HG02588 (cell line): ENCODE measurements at regions not wholly inside any gene's neighbourhood (a gene's known extent, or its start where the extent isn't known, plus 50 kb on each side); places are given as distances from the start of the nearest gene placed in this dataset.
"Not testable (repeated sequence)": the region's sequence is repeated elsewhere in the genome, so short reads cannot be mapped to it uniquely, and the experiment has no call there.

Experiments
- ATAC-seq: cut with Tn5 transposase; IDR thresholded peaks from one replicate; pipeline ENCODE4 v1.9.1; 2021; ENCODE audit warnings: mild to moderate bottlenecking, moderate library complexity; ENCODE audit not compliant: unreplicated experiment

DNA sequence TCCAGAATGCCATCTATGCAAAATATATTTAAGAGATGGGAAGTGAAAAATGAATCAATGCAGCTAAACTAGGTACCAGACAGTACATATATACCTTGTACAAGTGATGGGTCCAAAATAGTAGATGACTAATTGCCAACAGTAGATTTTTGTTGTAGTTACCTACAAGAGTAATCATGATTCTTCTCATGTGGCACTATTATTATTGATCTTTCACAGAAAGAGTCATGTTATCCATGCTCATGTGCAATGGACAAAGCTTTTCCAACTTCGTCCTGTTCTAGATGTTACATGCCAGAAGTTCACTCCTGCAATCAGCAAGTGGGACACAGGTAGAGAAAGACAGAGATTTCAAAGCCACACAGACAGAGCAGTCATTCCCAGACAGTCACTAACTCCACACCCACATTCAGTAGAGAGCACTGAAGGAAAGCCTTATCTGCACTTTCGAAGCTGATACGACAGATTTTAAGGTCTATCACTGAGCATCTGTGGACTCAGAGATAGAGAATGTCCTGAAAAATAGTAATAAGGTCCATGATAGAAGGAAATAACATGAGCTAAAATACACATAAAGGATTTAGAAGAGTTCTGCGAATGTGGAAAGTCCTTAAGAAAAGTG, 101.6 kb upstream of the ITPRID2 start:
- ATAC-seq, result peak; percentile 52

- peak; percentile 95 for ATAC-seq
Observed at GRCh38 chr2:181790716-181791649, 100.5 kb upstream of the ITPRID2 start.

DNA sequence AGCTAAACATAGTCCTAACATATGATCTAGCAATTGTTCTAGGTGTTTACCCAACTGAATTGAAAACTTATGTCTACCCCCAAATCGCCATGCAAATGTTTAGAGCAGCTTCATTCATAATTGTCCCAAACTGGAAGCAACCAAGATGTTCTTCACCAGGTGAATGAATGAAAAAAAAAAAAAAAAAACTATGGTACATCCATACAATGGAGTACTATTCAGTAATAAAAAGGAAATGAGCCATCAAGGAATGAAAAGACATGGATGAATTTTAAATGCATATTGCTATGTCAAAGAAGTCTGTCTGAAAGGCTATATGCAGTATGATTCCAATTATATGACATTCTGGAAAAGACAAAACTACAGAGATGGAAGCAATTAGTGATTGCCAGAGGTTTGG, 98.6 kb upstream of the ITPRID2 start:
- ATAC-seq, result no peak

- ATAC-seq, result no peak
Observed at GRCh38 chr2:181798022-181798421, 93.5 kb upstream of the ITPRID2 start.

DNA sequence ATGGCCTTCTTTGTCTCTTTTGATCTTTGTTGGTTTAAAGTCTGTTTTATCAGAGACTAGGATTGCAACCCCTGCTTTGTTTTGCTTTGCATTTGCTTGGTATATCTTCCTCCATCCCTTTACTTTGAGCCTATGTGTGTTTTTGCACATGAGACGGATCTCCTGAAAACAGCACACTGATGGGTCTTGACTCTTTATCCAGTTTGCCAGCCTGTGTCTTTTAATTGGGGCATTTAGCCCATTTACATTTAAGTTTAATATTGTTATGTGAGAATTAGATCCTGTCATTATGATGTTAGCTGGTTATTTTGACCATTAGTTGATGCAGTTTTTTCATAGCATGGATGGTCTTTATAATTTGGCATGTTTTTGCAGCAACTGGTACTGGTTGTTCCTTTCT, 89.2 kb upstream of the ITPRID2 start:
- ATAC-seq, result not testable (repeated sequence)

DNA sequence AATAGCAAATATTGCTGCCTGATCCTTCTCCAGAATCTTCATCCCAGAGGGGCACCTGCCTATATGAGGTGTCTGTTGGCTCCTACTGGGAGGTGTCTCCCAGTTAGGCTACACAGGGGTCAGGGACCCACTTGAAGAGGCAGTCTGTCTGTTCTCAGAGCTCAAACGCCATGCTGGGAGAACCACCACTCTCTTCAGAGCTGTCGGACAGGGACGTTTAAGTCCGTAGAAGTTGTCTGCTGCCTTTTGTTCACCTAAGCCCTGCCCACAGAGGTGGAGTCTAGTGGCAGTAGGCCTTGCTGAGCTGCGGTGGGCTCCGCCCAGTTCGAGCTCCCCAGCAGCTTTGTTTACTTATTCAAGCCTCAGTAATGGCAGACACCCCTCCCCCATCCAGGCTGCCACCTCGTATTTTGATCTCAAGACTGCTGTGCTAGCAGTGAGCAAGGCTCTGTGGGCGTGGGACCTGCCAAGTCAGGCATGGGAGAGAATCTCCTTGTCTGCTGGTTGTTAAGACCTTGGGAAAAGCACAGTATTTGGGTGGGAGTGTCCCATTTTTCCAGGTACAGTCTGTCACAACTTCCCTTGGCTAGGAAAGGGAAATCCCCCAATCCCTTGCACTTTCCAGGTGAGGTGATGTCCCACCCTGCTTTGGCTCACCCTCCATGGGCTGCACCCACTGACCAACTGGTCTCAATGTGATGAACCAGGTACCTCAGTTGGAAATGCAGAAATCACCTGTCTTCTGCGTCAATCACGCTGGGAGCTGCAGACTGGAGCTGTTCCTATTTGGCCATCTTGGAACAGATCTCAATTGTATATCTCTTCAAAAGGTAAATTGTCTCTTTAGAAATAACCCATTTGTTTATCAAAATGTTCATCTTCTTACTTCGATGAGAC, 87.4 kb upstream of the ITPRID2 start:
- ATAC-seq, result not testable (repeated sequence)

GRCh38 chr2:181805228-181806038, 86.1 kb upstream of the ITPRID2 start:
- no peak for ATAC-seq

DNA sequence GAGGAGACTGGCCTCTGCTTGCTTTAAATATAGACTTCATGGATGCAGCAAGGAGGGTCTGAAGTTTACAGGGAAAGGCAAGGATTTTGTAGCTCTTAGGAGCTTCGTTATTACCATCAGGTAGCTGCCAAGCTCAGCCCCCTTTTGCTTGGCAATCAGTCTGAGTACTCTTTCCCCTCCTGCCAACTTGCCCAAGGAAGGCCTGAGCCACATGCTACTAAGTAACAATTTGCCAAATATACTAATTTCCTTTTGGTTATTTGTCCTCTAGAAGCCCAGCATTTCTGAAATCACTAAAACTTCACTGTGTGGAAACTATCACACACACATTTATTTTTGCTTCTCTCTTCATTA, 85.5 kb upstream of the ITPRID2 start:
- no peak for ATAC-seq

- no peak for ATAC-seq
Observed at GRCh38 chr2:181807526-181807925, 84.0 kb upstream of the ITPRID2 start.

GRCh38 chr2:181810823-181811695, 80.5 kb upstream of the ITPRID2 start:
- no peak for ATAC-seq

DNA sequence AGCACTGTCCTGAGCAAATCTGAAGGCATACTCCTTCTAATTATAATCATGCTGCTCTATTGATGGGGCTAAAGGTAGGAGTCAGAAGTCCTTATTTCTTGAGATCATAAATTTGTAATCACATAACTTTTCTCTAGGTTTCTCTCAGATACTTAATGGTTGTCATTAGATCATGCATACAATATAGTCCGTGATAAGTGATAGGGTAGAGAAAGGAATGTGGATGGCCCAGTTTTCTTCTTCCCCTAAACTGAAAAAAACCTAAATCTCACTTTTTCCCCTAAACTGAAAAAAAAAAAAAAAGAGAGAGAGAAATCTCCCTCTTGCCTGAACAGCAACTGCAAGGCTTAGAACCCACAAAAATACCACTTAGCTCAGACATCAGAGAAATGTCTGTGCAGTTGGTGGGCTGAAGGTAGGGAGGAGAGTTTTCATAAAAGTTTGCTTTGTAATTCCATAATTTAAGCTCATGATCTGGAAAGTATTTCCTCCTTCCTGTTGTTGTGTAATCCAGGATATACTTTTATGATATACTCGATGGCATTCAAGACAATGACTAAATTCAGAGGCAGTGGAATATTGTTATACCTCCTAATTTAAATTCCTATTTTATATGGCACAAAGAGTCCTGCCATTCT, 79.3 kb upstream of the ITPRID2 start:
- ATAC-seq, result no peak

DNA sequence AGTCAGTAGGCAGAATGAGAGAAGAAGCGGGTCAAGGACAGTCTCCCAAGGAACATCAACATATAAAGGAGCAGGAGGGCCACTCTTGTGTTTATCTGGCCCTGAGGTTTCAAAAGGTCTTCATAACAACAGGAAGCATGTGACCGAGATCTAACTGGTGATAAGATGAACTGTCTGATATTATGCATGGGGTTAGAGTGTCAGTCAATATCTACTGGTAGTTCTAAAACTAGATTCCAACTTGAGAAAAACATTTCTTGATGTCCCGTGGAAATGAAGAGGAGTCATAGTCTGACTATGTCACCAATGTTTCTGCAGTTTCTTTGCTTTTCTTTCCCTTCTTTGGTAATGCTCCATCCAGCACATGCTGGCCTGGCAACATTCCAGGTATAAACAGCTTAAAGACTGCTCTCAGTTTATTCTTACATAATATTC, 77.5 kb upstream of the ITPRID2 start:
- no peak for ATAC-seq

DNA sequence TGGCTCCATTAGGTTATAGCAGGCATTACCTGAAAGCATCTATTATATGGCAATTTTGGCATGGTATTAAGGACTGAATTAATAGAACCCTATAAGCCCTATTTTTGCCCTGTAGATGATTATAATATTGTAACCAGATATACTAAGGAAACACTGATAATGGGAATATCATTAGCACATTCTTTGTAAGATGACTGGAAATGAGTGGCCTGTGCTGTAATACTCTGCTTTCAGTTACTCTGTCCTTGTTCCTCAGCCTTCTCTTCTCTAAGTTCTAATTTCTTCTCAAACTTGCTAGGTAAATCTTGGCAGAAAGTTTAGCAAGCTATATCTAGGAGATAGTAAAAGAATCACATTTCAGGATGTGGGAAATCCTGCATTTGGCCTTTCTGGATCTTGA, 74.0 kb upstream of the ITPRID2 start:
- no peak for ATAC-seq

DNA sequence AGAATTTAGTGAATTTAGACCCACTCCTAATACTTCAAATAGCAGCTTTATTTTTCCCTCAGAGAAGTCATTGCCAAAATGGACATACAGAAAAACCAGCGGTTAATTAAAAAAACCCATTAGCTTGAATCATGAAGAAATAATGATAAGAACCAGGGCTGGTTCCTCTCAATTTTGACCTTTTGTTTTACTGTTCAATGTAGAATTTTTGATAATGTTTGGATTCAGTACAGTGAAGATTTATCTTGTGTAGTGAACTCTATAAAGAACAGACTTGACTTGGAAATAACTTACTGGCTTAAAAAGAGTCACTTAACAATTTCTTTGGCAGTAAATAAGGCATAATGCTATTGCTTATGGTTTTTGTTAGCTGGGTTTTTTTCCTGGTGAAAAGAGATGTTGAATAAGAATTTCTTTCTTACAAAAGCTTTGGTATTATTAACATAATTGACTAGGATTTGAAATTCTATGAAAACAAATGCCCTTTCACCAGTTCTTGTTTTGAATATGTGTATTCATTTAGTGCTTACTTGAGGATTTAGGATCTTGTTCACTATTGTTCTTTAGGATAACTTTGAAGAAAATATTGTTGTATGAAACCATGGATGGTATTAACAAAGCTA, 73.4 kb upstream of the ITPRID2 start:
- ATAC-seq, result no peak

DNA sequence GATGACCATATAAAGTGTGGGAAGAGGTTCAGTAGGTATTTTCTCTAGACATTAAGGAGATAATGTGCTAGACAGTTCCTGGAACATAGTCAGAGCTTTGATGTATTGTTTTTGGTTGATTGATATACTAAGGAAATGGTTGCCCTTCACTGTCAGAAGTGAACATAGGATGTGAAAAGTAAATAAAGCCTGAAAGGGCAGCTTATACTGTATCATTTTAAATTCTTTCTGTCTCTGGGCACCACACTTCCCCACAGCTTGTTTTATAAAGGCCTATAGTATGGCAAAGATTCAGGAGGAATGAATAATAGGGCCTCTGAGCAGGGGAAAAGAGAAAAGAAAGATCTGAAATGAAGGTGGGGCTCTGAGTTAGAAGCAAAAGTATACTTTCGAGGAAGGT, 72.7 kb upstream of the ITPRID2 start:
- ATAC-seq, result no peak

GRCh38 chr2:181821049-181821448, 70.5 kb upstream of the ITPRID2 start:
- no peak for ATAC-seq

DNA sequence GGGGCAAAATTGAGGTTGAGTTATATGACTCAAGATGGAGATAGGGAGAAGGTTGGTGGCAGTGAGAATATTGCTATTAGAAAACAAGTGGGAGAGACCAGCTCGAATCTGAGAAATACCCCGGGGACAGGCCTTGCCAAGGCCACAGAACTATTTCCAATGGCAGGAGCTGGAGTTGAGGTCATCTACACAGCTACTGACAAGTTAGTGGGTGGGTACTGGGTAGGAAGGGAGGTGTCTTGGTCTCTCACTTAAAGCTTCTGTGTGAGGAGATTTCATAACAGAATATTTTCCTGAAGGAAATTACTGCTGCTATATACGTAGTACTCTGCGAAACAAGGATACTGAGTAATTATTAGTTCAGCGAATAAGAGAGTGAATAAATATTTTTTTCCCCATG, 69.4 kb upstream of the ITPRID2 start:
- no peak for ATAC-seq

- ATAC-seq, result no peak
Observed at GRCh38 chr2:181823405-181823804, 68.1 kb upstream of the ITPRID2 start.
